Thyroid gland (tissue), 4 donors: ENCODE measurements at regions not wholly inside any gene's neighbourhood (a gene's known extent, or its start where the extent isn't known, plus 50 kb on each side); places are given as distances from the start of the nearest gene placed in this dataset.

Experiments
- CTCF ChIP-seq, 6 experiments: fragments of 200-600 bp in 3 of 6; fragments of 450-650 bp in 3 of 6; sonication (generic) in 3 of 6; IDR thresholded peaks; one replicate each; pipeline ENCODE4 v1.5.1; 2016 to 2019; ENCODE audit warnings: antibody characterized with exemption in 6 of 6, mild to moderate bottlenecking in 2 of 6, inconsistent platforms in 1 of 6, moderate library complexity in 1 of 6
- POLR2A ChIP-seq, 2 donors: fragments of 450-650 bp; IDR thresholded peaks; one replicate each; pipeline ENCODE4 v1.6.1; 2017; ENCODE audit warnings: antibody characterized with exemption in 2 of 2, mild to moderate bottlenecking in 2 of 2, moderate library complexity in 1 of 2

GRCh38 chr9:75432888-75433287 is 344.6 kb downstream of the OSTF1 start:
- no peak for TF ChIP-seq CTCF (IDR thresholded peaks at IDR 0.05)
- TF ChIP-seq POLR2A (IDR thresholded peaks at IDR 0.05) = no peak
